ENCODE measurements at regions not wholly inside any gene's neighbourhood (a gene's known extent, or its start where the extent isn't known, plus 50 kb on each side); places are given as distances from the start of the nearest gene placed in this dataset.
"Not testable (repeated sequence)": the region's sequence is repeated elsewhere in the genome, so short reads cannot be mapped to it uniquely, and the experiment has no call there.

- no peak for DNase-seq (ENCODE audit: low read depth)
These were observed 236.2 kb upstream of the HAND2 start for GRCh38 chr4:173766171-173766600.

GRCh38 chr4:173765751-173766150, 235.7 kb upstream of the HAND2 start:
- no peak for DNase-seq (ENCODE audit: low read depth)

GRCh38 chr4:173763389-173763788, 233.4 kb upstream of the HAND2 start:
- no peak for DNase-seq (ENCODE audit: low read depth)

GRCh38 chr4:173761938-173762337, 231.9 kb upstream of the HAND2 start:
- DNase-seq (ENCODE audit: low read depth): no peak

GRCh38 chr4:173761236-173761635, 231.2 kb upstream of the HAND2 start:
- DNase-seq (ENCODE audit: low read depth): no peak

GRCh38 chr4:173758132-173758531, 228.1 kb upstream of the HAND2 start:
- DNase-seq (ENCODE audit: low read depth): no peak

- no peak for DNase-seq (ENCODE audit: low read depth)
These were observed 223.4 kb upstream of the HAND2 start for GRCh38 chr4:173753408-173753807.

GRCh38 chr4:173752610-173753230, 222.7 kb upstream of the HAND2 start:
- DNase-seq (ENCODE audit: low read depth): no peak

GRCh38 chr4:173748353-173748752, 218.3 kb upstream of the HAND2 start:
- DNase-seq (ENCODE audit: low read depth): peak; percentile 1

GRCh38 chr4:173747537-173748257, 217.7 kb upstream of the HAND2 start:
- no peak for DNase-seq (ENCODE audit: low read depth)

GRCh38 chr4:173746424-173746823, 216.4 kb upstream of the HAND2 start:
- DNase-seq (ENCODE audit: low read depth): no peak

GRCh38 chr4:173745765-173746164, 215.7 kb upstream of the HAND2 start:
- DNase-seq (ENCODE audit: low read depth): no peak

- no peak for DNase-seq (ENCODE audit: low read depth)
These were observed 206.8 kb upstream of the HAND2 start for GRCh38 chr4:173736840-173737239.

GRCh38 chr4:173735585-173735984, 205.6 kb upstream of the HAND2 start:
- no peak for DNase-seq (ENCODE audit: low read depth)

- DNase-seq (ENCODE audit: low read depth): no peak
These were observed 205.0 kb upstream of the HAND2 start for GRCh38 chr4:173735049-173735448.

GRCh38 chr4:173731257-173731656, 201.2 kb upstream of the HAND2 start:
- no peak for DNase-seq (ENCODE audit: low read depth)

GRCh38 chr4:173722075-173722474, 192.0 kb upstream of the HAND2 start:
- DNase-seq (ENCODE audit: low read depth): no peak

- DNase-seq (ENCODE audit: low read depth): not testable (repeated sequence)
These were observed 188.5 kb upstream of the HAND2 start for GRCh38 chr4:173718504-173718903.

GRCh38 chr4:173717581-173717980, 187.6 kb upstream of the HAND2 start:
- no peak for DNase-seq (ENCODE audit: low read depth)

- DNase-seq (ENCODE audit: low read depth): no peak
These were observed 184.4 kb upstream of the HAND2 start for GRCh38 chr4:173714456-173714855.

- no peak for DNase-seq (ENCODE audit: low read depth)
These were observed 183.0 kb upstream of the HAND2 start for GRCh38 chr4:173713026-173713425.

GRCh38 chr4:173707658-173708419, 177.8 kb upstream of the HAND2 start:
- no peak for DNase-seq (ENCODE audit: low read depth)

- no peak for DNase-seq (ENCODE audit: low read depth)
These were observed 174.2 kb upstream of the HAND2 start for GRCh38 chr4:173704201-173704600.

All from forelimb muscle (tissue), 1 donor.